Testis (tissue), 2 donors: ENCODE measurements at regions not wholly inside any gene's neighbourhood (a gene's known extent, or its start where the extent isn't known, plus 50 kb on each side); places are given as distances from the start of the nearest gene placed in this dataset.

ENCODE experiments used
- CTCF ChIP-seq, 3 experiments: fragments of 450-650 bp in 2 of 3; fragments of 200-600 bp in 1 of 3; sonication (generic) in 1 of 3; IDR thresholded peaks; one replicate each; pipeline ENCODE4 v1.5.1; 2016 to 2019; ENCODE audit warnings: antibody characterized with exemption in 3 of 3, mild to moderate bottlenecking in 2 of 3, moderate library complexity in 1 of 3
- POLR2A ChIP-seq: fragments of 450-650 bp; IDR thresholded peaks from one replicate; pipeline ENCODE4 v1.6.1; 2017; ENCODE audit warnings: antibody characterized with exemption, mild to moderate bottlenecking, moderate library complexity

GRCh38 chr6:90818163-90818562 is 231.3 kb upstream of the MAP3K7 start:
- no peak for TF ChIP-seq POLR2A
- no peak for TF ChIP-seq CTCF (IDR thresholded peaks at IDR 0.05)
